C1 segment of cervical spinal cord (tissue), 14 donors: ENCODE measurements at regions not wholly inside any gene's neighbourhood (a gene's known extent, or its start where the extent isn't known, plus 50 kb on each side); places are given as distances from the start of the nearest gene placed in this dataset.

Experiments used
- DNase-seq, 14 donors: peaks; one replicate each; lab custom pipeline; 2025; lab: John Stamatoyannopoulos, UW

- peak in 1 of 14 donors; percentile 30 for DNase-seq
These were observed 647.8 kb downstream of the RNF144B start for GRCh38 chr6:19034986-19035385.

GRCh38 chr6:19035461-19036195, 648.5 kb downstream of the RNF144B start:
- DNase-seq = peak in 9 of 14 donors; percentile 4 to 64 (median 37)

GRCh38 chr6:19036196-19036555, 649.0 kb downstream of the RNF144B start:
- no peak for DNase-seq

- no peak for DNase-seq
These were observed 650.5 kb downstream of the RNF144B start for GRCh38 chr6:19037607-19038006.

- DNase-seq = no peak
These were observed 652.1 kb downstream of the RNF144B start for GRCh38 chr6:19039287-19039686.

- no peak for DNase-seq
These were observed 654.8 kb downstream of the RNF144B start for GRCh38 chr6:19041906-19042305.

- DNase-seq = no peak
These were observed 655.3 kb downstream of the RNF144B start for GRCh38 chr6:19042420-19042819.

- DNase-seq = no peak
These were observed 663.6 kb downstream of the RNF144B start for GRCh38 chr6:19050765-19051164.

GRCh38 chr6:19052219-19052618, 665.1 kb downstream of the RNF144B start:
- no peak for DNase-seq

- DNase-seq = no peak
These were observed 672.0 kb downstream of the RNF144B start for GRCh38 chr6:19059102-19059501.

- no peak for DNase-seq
These were observed 680.0 kb downstream of the RNF144B start for GRCh38 chr6:19067165-19067564.

- no peak for DNase-seq
These were observed 683.4 kb downstream of the RNF144B start for GRCh38 chr6:19070520-19070919.

- no peak for DNase-seq
These were observed 696.7 kb downstream of the RNF144B start for GRCh38 chr6:19083801-19084200.

GRCh38 chr6:19086480-19086879, 699.3 kb downstream of the RNF144B start:
- no peak for DNase-seq

GRCh38 chr6:19087296-19087695, 700.1 kb downstream of the RNF144B start:
- no peak for DNase-seq

- no peak for DNase-seq
These were observed 700.7 kb downstream of the RNF144B start for GRCh38 chr6:19087897-19088296.

- no peak for DNase-seq
These were observed 713.6 kb downstream of the RNF144B start for GRCh38 chr6:19100752-19101151.

- DNase-seq = no peak
These were observed 715.8 kb downstream of the RNF144B start for GRCh38 chr6:19102936-19103335.

GRCh38 chr6:19107468-19107867, 720.3 kb downstream of the RNF144B start:
- DNase-seq = no peak

GRCh38 chr6:19121521-19121920, 715.6 kb upstream of the ID4 start:
- DNase-seq = no peak

- no peak for DNase-seq
These were observed 710.1 kb upstream of the ID4 start for GRCh38 chr6:19127081-19127480.

GRCh38 chr6:19128701-19129100, 708.5 kb upstream of the ID4 start:
- no peak for DNase-seq

GRCh38 chr6:19135706-19136105, 701.5 kb upstream of the ID4 start:
- DNase-seq = no peak

GRCh38 chr6:19137505-19137904, 699.7 kb upstream of the ID4 start:
- DNase-seq = no peak
